ENCODE measurements at regions not wholly inside any gene's neighbourhood (a gene's known extent, or its start where the extent isn't known, plus 50 kb on each side); places are given as distances from the start of the nearest gene placed in this dataset.

- no peaks in the 10 kb centered on the region for H3K4me1 ChIP-seq
- TF ChIP-seq, protein P1, sequence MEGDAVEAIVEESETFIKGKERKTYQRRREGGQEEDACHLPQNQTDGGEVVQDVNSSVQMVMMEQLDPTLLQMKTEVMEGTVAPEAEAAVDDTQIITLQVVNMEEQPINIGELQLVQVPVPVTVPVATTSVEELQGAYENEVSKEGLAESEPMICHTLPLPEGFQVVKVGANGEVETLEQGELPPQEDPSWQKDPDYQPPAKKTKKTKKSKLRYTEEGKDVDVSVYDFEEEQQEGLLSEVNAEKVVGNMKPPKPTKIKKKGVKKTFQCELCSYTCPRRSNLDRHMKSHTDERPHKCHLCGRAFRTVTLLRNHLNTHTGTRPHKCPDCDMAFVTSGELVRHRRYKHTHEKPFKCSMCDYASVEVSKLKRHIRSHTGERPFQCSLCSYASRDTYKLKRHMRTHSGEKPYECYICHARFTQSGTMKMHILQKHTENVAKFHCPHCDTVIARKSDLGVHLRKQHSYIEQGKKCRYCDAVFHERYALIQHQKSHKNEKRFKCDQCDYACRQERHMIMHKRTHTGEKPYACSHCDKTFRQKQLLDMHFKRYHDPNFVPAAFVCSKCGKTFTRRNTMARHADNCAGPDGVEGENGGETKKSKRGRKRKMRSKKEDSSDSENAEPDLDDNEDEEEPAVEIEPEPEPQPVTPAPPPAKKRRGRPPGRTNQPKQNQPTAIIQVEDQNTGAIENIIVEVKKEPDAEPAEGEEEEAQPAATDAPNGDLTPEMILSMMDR (IDR thresholded peaks at IDR 0.05), result no peak
- no peak for TF ChIP-seq POLR2A (IDR thresholded peaks at IDR 0.05)
- H3K27me3 ChIP-seq, result no peaks in the 10 kb centered on the region
- no peak for DNase-seq
- intact Hi-C loops (cut with DNase I; ENCODE audit: low total_unique reads), result no loop called here
- no peaks in the 10 kb centered on the region for H3K9me3 ChIP-seq
- H3K27ac ChIP-seq, result no peak overlapping the region
- 91 to 92% methylated on average over 4 of the region's 4 CpGs for WGBS, 2 donors
- H3K36me3 ChIP-seq (ENCODE audit: low read depth, missing control alignments), result no peaks in the 10 kb centered on the region
- no peak overlapping the region for H3K4me3 ChIP-seq
These were observed 144.4 kb downstream of the MAGEB17 start for GRCh38 chrX:16311671-16312070.

DNA sequence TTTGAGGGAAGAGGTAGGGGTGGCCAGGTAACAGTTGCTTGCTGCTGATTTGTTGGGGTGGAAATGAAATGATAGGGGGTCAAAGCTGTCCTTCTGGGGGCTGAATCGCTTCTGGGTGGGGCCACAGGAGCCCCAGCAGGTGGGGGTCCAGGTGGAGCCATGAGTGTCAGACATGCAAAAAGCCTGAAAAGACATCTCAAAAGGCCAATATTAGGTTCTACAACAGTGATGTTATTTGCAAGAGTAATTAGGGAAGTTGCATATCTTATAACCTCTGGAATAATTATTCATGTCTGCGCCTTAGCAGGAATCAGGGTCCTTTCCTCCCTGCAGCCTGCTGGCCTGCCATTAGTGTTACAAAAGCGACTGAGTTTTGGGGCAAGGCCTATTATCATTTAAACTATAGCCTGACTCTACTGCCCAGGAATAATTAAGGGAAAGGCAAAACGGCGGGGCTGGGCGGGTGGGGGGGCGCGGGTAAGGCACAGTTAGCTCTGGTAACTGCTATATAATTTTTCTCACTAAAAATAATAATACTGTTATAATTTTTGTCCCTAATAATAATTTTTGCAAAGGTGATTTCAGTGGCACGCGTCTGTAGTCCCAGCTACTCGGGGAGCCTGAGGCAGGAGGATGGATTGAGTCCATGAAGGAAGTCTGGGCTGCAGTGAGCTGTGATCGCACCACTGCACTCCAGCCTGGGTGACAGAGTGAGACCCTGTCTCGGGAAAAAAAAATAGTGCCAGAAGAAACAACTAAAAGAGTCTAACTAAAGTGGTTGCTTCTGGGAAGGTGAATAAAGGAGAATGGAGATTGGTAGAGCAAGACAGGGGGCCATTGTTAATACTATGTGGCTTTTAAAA lies 145.7 kb downstream of the MAGEB17 start:
- intact Hi-C loops (cut with DNase I; ENCODE audit: low total_unique reads), result no loop called here

DNA sequence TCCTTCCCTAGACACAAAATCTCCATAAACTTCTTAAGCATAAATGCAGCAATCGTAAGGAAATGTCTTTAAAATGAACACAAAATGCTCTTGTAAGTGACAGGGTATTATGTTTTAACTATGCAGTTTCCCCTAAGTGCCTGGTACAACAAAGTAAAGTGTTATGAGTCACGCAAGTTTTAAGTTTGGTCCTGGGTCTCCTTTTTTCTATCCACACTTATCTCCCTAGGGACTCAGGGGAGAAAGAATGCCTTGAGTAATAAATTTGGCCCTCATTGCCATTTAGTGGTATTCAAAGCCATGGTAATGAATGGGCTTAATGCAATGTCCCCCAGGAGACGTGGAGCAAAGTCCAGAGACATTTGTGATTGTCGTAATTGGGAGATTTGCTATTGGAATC lies 149.1 kb downstream of the MAGEB17 start:
- WGBS, 2 donors, result 90 to 97% methylated on average over 2 to 4 of the region's 4 CpGs
- Histone ChIP-seq H3K27me3 (no peaks in the 10 kb centered on the region), H3K4me3 (no peak overlapping the region), H3K27ac (no peak overlapping the region), H3K9me3 (no peaks in the 10 kb centered on the region), H3K36me3 (ENCODE audit: low read depth, missing control alignments) (no peaks in the 10 kb centered on the region), H3K4me1 (no peaks in the 10 kb centered on the region)
- intact Hi-C loops (cut with DNase I; ENCODE audit: low total_unique reads), result no loop called here
- DNase-seq, result no peak
- TF ChIP-seq, protein P1 (IDR thresholded peaks at IDR 0.05), result no peak
- no peak for TF ChIP-seq POLR2A (IDR thresholded peaks at IDR 0.05)

More for the DNA sequence above, 145.7 kb downstream of the MAGEB17 start:
- Histone ChIP-seq H3K27ac (no peak overlapping the region), H3K27me3 (no peaks in the 10 kb centered on the region), H3K9me3 (no peaks in the 10 kb centered on the region), H3K36me3 (ENCODE audit: low read depth, missing control alignments) (no peaks in the 10 kb centered on the region), H3K4me1 (no peaks in the 10 kb centered on the region), H3K4me3 (no peak overlapping the region)
- 68 to 75% methylated on average over 13 of the region's 13 CpGs for WGBS, 2 donors
- no peak for DNase-seq
- TF ChIP-seq, protein P1 (IDR thresholded peaks at IDR 0.05), result no peak
- TF ChIP-seq POLR2A (IDR thresholded peaks at IDR 0.05), result no peak

GRCh38 chrX:16319929-16320328 lies 152.6 kb downstream of the MAGEB17 start:
- intact Hi-C loops (cut with DNase I; ENCODE audit: low total_unique reads), result no loop called here
- WGBS, 2 donors, result 83 to 98% methylated on average over 2 of the region's 2 CpGs

More at GRCh38 chrX:16319929-16320328, 152.6 kb downstream of the MAGEB17 start:
- Histone ChIP-seq H3K9me3 (no peaks in the 10 kb centered on the region), H3K36me3 (ENCODE audit: low read depth, missing control alignments) (no peaks in the 10 kb centered on the region), H3K27ac (no peak overlapping the region), H3K4me3 (no peak overlapping the region), H3K4me1 (no peaks in the 10 kb centered on the region), H3K27me3 (no peaks in the 10 kb centered on the region)
- TF ChIP-seq POLR2A (IDR thresholded peaks at IDR 0.05), result no peak
- TF ChIP-seq, protein P1 (IDR thresholded peaks at IDR 0.05), result no peak
- DNase-seq, result no peak

All from testis (tissue), 2 donors.